Sigmoid colon (tissue), 4 donors: ENCODE measurements at regions not wholly inside any gene's neighbourhood (a gene's known extent, or its start where the extent isn't known, plus 50 kb on each side); places are given as distances from the start of the nearest gene placed in this dataset.

ENCODE experiments used
- CTCF ChIP-seq, 4 experiments: fragments of 450-650 bp in 3 of 4; fragments of 200-600 bp in 1 of 4; IDR thresholded peaks; one replicate each; pipeline ENCODE4 v1.5.1; 2016 to 2019; ENCODE audit warnings: antibody characterized with exemption in 4 of 4, mild to moderate bottlenecking in 3 of 4, moderate library complexity in 2 of 4
- EP300 ChIP-seq, 4 donors: sonication (generic); formaldehyde crosslinking; IDR thresholded peaks; one replicate each; pipeline ENCODE4 v1.6.1; 2017; ENCODE audit warnings: antibody characterized with exemption in 4 of 4
- POLR2A ChIP-seq, 2 donors: fragments of 450-650 bp; IDR thresholded peaks; one replicate each; pipeline ENCODE4 v1.6.1; 2016; ENCODE audit warnings: antibody characterized with exemption in 2 of 2, mild to moderate bottlenecking in 2 of 2, moderate library complexity in 2 of 2
- POLR2AphosphoS5 ChIP-seq, 4 donors: sonication (generic); formaldehyde crosslinking; IDR thresholded peaks; one replicate each; pipeline ENCODE4 v1.6.1; 2017; ENCODE audit warnings: antibody characterized with exemption in 4 of 4

- TF ChIP-seq CTCF (IDR thresholded peaks at IDR 0.05) (no peak), POLR2AphosphoS5 (IDR thresholded peaks at IDR 0.05) (no peak), POLR2A (IDR thresholded peaks at IDR 0.05) (no peak), EP300 (IDR thresholded peaks at IDR 0.05) (no peak)
Measured at GRCh38 chrX:45353456-45353855, 152.8 kb upstream of the DIPK2B start.
